HEK293T (cell line): ENCODE measurements at regions not wholly inside any gene's neighbourhood (a gene's known extent, or its start where the extent isn't known, plus 50 kb on each side); places are given as distances from the start of the nearest gene placed in this dataset.

Experiments
- CTCF ChIA-PET: fragments of 350-600 bp; formaldehyde crosslinking; extraction: SDS; loops from one replicate; lab custom pipeline; 2021; ENCODE audit warnings: antibody characterized with exemption, inconsistent platforms; lab: Yijun Ruan, JAX
- POLR2A ChIA-PET: fragments of 350-600 bp; formaldehyde crosslinking; extraction: SDS; loops from one replicate; lab custom pipeline; 2020; ENCODE audit warnings: antibody characterized with exemption, inconsistent platforms; lab: Yijun Ruan, JAX
- DNase-seq: peaks from one replicate; pipeline ENCODE4 v3.0.0; 2012; ENCODE audit warnings: mixed read lengths; ENCODE audit errors: extremely low spot score
- ARNT ChIP-seq: fragments of 450-650 bp; IDR thresholded peaks from 2 replicates; pipeline ENCODE4 v1.6.1; 2017; ENCODE audit warnings: mild to moderate bottlenecking
- BHLHE40 ChIP-seq: fragments of 450-650 bp; IDR thresholded peaks from 2 replicates; pipeline ENCODE4 v1.6.1; 2016; ENCODE audit warnings: mild to moderate bottlenecking, moderate library complexity, borderline replicate concordance
- CTBP1 ChIP-seq: fragments of 450-650 bp; IDR thresholded peaks from 2 replicates; pipeline ENCODE4 v1.6.1; 2016; ENCODE audit warnings: borderline replicate concordance
- ELF4 ChIP-seq: fragments of 450-650 bp; IDR thresholded peaks from 2 replicates; pipeline ENCODE4 v1.6.1; 2017; ENCODE audit warnings: antibody characterized with exemption
- FOXA1 ChIP-seq: fragments of 450-650 bp; IDR thresholded peaks from 2 replicates; pipeline ENCODE4 v1.6.1; 2016; ENCODE audit warnings: mild to moderate bottlenecking
- FOXK2 ChIP-seq: fragments of 450-650 bp; IDR thresholded peaks from 2 replicates; pipeline ENCODE4 v1.6.1; 2016; ENCODE audit warnings: mild to moderate bottlenecking
- FOXM1 ChIP-seq: fragments of 450-650 bp; IDR thresholded peaks from 2 replicates; pipeline ENCODE4 v1.6.1; 2017; ENCODE audit warnings: mild to moderate bottlenecking, borderline replicate concordance
- HDGF ChIP-seq: fragments of 450-650 bp; IDR thresholded peaks from 2 replicates; pipeline ENCODE4 v1.6.1; 2017; ENCODE audit warnings: antibody characterized with exemption, borderline replicate concordance
- L3MBTL2 ChIP-seq: fragments of 450-650 bp; conservative IDR thresholded peaks from 2 replicates; pipeline ENCODE4 v1.6.1; 2016; ENCODE audit warnings: mild to moderate bottlenecking
- LEF1 ChIP-seq: fragments of 450-650 bp; IDR thresholded peaks from 2 replicates; pipeline ENCODE4 v1.6.1; 2017; ENCODE audit warnings: mild to moderate bottlenecking, borderline replicate concordance
- NFRKB ChIP-seq: fragments of 450-650 bp; IDR thresholded peaks from 2 replicates; pipeline ENCODE4 v1.6.1; 2016; ENCODE audit warnings: mild to moderate bottlenecking, moderate library complexity
- PKNOX1 ChIP-seq: fragments of 450-650 bp; IDR thresholded peaks from 2 replicates; pipeline ENCODE4 v1.6.1; 2016
- SP1 ChIP-seq: fragments of 450-650 bp; IDR thresholded peaks from 2 replicates; pipeline ENCODE4 v1.6.1; 2017
- SUZ12 ChIP-seq: fragments of 450-650 bp; IDR thresholded peaks from 2 replicates; pipeline ENCODE4 v1.6.1; 2016; ENCODE audit warnings: mild to moderate bottlenecking
- TARDBP ChIP-seq: fragments of 450-650 bp; IDR thresholded peaks from 2 replicates; pipeline ENCODE4 v1.6.1; 2016
- ZNF384 ChIP-seq: fragments of 450-650 bp; IDR thresholded peaks from 2 replicates; pipeline ENCODE4 v1.6.1; 2016

GRCh38 chr1:222935239-222935900, 120.5 kb downstream of the DISP1 start:
- no peak for TF ChIP-seq L3MBTL2
- TF ChIP-seq CTBP1: no peak
- TF ChIP-seq FOXM1: no peak
- no peak for TF ChIP-seq TARDBP
- no peak for TF ChIP-seq ELF4
- no peak for TF ChIP-seq HDGF
- TF ChIP-seq ZNF384: no peak
- no peak for TF ChIP-seq PKNOX1
- TF ChIP-seq BHLHE40: no peak
- TF ChIP-seq SP1: no peak
- TF ChIP-seq FOXA1: no peak
- ChIA-PET CTCF (no interaction called here), POLR2A (no interaction called here)
- DNase-seq: no peak

GRCh38 chr1:222936042-222936441, 121.2 kb downstream of the DISP1 start:
- POLR2A ChIA-PET: no interaction called here

GRCh38 chr1:222938986-222939385, 124.1 kb downstream of the DISP1 start:
- ChIA-PET CTCF (no interaction called here), POLR2A (no interaction called here)
- TF ChIP-seq TARDBP (no peak), ELF4 (no peak), ARNT (no peak), ZNF384 (no peak), FOXK2 (no peak), HDGF (no peak), NFRKB (no peak), CTBP1 (no peak), FOXA1 (no peak), FOXM1 (no peak), LEF1 (no peak), SUZ12 (no peak), PKNOX1 (no peak), BHLHE40 (no peak), SP1 (no peak), L3MBTL2 (no peak)
- no peak for DNase-seq

More at GRCh38 chr1:222936042-222936441, 121.2 kb downstream of the DISP1 start:
- CTCF ChIA-PET: no interaction called here
- TF ChIP-seq SUZ12: no peak
- no peak for TF ChIP-seq TARDBP
- no peak for TF ChIP-seq CTBP1
- no peak for TF ChIP-seq LEF1
- no peak for TF ChIP-seq FOXK2
- no peak for TF ChIP-seq ZNF384
- TF ChIP-seq L3MBTL2: no peak
- no peak for TF ChIP-seq FOXA1
- no peak for TF ChIP-seq SP1
- TF ChIP-seq ARNT: no peak
- TF ChIP-seq ELF4: no peak
- TF ChIP-seq NFRKB: no peak
- no peak for TF ChIP-seq BHLHE40
- TF ChIP-seq FOXM1: no peak
- no peak for TF ChIP-seq HDGF
- no peak for TF ChIP-seq PKNOX1
- no peak for DNase-seq

- DNase-seq: no peak
- POLR2A ChIA-PET: no interaction called here
- CTCF ChIA-PET: no interaction called here
- TF ChIP-seq BHLHE40 (no peak), FOXA1 (no peak), PKNOX1 (no peak), FOXK2 (no peak), CTBP1 (no peak), NFRKB (no peak), L3MBTL2 (no peak), HDGF (no peak), ARNT (no peak), SP1 (no peak), TARDBP (no peak)
Observed at GRCh38 chr1:222940095-222940494, 125.3 kb downstream of the DISP1 start.

GRCh38 chr1:222940906-222941305, 126.1 kb downstream of the DISP1 start:
- CTCF ChIA-PET: no interaction called here

More at GRCh38 chr1:222940906-222941305, 126.1 kb downstream of the DISP1 start:
- no peak for DNase-seq
- POLR2A ChIA-PET: no interaction called here
- no peak for TF ChIP-seq LEF1
- no peak for TF ChIP-seq TARDBP
- TF ChIP-seq FOXK2: no peak
- no peak for TF ChIP-seq CTBP1
- TF ChIP-seq NFRKB: no peak
- no peak for TF ChIP-seq ZNF384
- no peak for TF ChIP-seq ARNT
- TF ChIP-seq L3MBTL2: no peak
- no peak for TF ChIP-seq HDGF
- no peak for TF ChIP-seq BHLHE40
